Small intestine (tissue), 7 donors: ENCODE measurements at regions not wholly inside any gene's neighbourhood (a gene's known extent, or its start where the extent isn't known, plus 50 kb on each side); places are given as distances from the start of the nearest gene placed in this dataset.
A peak's percentile ranks its signal among the peaks of the same experiment; 100 is the strongest.

Experiments used
- DNase-seq, 2 donors: peaks; one replicate each; pipeline versions ENCODE4 v3.0.0 to v3.0.0-alpha.2; 2013
- FAIRE-seq: peaks from 2 replicates; lab custom pipeline; 2012; peaks lifted over from hg19 to GRCh38; lab: Jason Lieb, UNC
- H3K27ac ChIP-seq, 3 donors: one replicate each; pipeline ENCODE4 v1.5.1; 2013; ENCODE audit warnings: low read length in 2 of 3, mild to moderate bottlenecking in 2 of 3, control low read depth in 1 of 3, inconsistent platforms in 1 of 3, low read depth in 1 of 3, moderate library complexity in 1 of 3
- H3K27me3 ChIP-seq, 3 donors: one replicate each; pipeline ENCODE4 v1.6.1; 2013; ENCODE audit warnings: low read length in 3 of 3, inconsistent platforms in 1 of 3; ENCODE audit not compliant: control insufficient read depth in 3 of 3, insufficient read depth in 3 of 3
- H3K36me3 ChIP-seq, 3 donors: one replicate each; pipeline ENCODE4 v1.6.1; 2013; ENCODE audit warnings: low read length in 3 of 3, inconsistent platforms in 1 of 3, low read depth in 1 of 3, mild to moderate bottlenecking in 1 of 3, moderate library complexity in 1 of 3; ENCODE audit not compliant: control insufficient read depth in 3 of 3, insufficient read depth in 2 of 3
- H3K4me1 ChIP-seq, 3 donors: one replicate each; pipeline ENCODE4 v1.6.1; 2013; ENCODE audit warnings: low read length in 2 of 3, inconsistent platforms in 1 of 3, low read depth in 1 of 3, mild to moderate bottlenecking in 1 of 3, moderate library complexity in 1 of 3; ENCODE audit not compliant: control insufficient read depth in 3 of 3, insufficient read depth in 2 of 3
- H3K4me3 ChIP-seq, 3 donors: one replicate each; pipeline ENCODE4 v1.5.1; 2013; ENCODE audit warnings: low read length in 3 of 3, control low read depth in 1 of 3, inconsistent platforms in 1 of 3, low read depth in 1 of 3, mild to moderate bottlenecking in 1 of 3, moderate library complexity in 1 of 3
- H3K9me3 ChIP-seq, 2 donors: one replicate each; pipeline ENCODE4 v1.6.1; 2013; ENCODE audit warnings: low read depth in 1 of 2, low read length in 1 of 2; ENCODE audit not compliant: control insufficient read depth in 2 of 2, insufficient read depth in 1 of 2
- WGBS, 3 donors: extraction: QIAGEN DNeasy Blood & Tissue Kit; methylation state at CpG; one replicate each; pipeline ENCODE4 v1.1.7; 2013; 5-methylcytosine and 5-hydroxymethylcytosine counted together
- donor health status: healthy with polysubstance abuse.
- donor health status: control.
- donor health status: control.
- donor health status: Bipolar disorder and iron deficiency.
- donor health status: healthy.

DNA sequence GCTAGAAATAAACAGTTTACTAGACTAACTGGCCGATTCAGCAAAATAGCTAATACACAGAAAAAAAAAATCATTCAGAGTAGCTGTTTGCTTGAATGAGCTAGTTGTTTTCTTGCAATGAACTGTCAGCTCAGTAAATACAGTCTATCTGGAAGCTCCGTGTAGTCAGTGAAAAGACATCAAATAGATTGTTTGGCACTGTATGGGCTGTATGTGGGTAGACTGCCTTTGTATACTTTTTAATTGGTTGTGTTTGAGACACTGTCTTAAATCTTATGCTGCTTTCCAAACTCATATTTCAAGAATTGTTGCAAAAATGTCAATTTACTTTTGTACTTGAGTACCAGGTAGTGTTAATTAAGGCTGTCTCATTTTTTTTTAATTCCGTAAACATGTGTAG lies 61.6 kb upstream of the GPR174 start:
- FAIRE-seq = no peak
- H3K27me3 ChIP-seq = no peaks in the 10 kb centered on the region
- 40 to 48% (median 46%) methylated on average over 3 of the region's 3 CpGs for WGBS, 3 donors

DNA sequence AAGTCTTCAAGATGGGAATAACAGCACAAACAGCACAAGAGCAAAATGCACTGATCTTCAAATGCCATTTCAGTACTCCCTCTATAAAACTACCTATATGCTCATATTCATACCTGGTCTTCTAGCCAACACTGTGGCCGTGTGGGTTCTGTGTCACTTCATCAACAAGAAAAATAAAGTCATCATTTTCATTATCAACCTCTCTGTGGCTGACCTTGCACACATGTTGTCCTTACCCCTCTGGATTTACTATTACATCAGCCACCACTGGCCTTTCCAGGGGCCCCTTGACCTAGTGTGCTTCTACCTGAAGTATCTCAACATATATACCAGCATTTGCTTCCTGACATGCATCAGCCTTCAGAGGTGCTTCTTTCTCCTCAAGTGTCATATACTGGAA lies 59.6 kb upstream of the GPR174 start:
- peak overlapping the region in 1 of 3 donors; percentile 11 for H3K27ac ChIP-seq
- no peak overlapping the region for H3K4me3 ChIP-seq
- DNase-seq = no peak
- no peaks in the 10 kb centered on the region for H3K27me3 ChIP-seq
- 45 to 89% (median 55%) methylated on average over 1 of the region's 1 CpG for WGBS, 3 donors
- H3K36me3 ChIP-seq = no peaks in the 10 kb centered on the region
- no peaks in the 10 kb centered on the region for H3K9me3 ChIP-seq
- no peak for FAIRE-seq
- no peaks in the 10 kb centered on the region for H3K4me1 ChIP-seq

More for the DNA sequence above, 61.6 kb upstream of the GPR174 start:
- Histone ChIP-seq H3K4me1 (no peaks in the 10 kb centered on the region), H3K9me3 (no peaks in the 10 kb centered on the region), H3K27ac (no peak overlapping the region), H3K4me3 (no peak overlapping the region), H3K36me3 (no peaks in the 10 kb centered on the region)
- no peak for DNase-seq

DNA sequence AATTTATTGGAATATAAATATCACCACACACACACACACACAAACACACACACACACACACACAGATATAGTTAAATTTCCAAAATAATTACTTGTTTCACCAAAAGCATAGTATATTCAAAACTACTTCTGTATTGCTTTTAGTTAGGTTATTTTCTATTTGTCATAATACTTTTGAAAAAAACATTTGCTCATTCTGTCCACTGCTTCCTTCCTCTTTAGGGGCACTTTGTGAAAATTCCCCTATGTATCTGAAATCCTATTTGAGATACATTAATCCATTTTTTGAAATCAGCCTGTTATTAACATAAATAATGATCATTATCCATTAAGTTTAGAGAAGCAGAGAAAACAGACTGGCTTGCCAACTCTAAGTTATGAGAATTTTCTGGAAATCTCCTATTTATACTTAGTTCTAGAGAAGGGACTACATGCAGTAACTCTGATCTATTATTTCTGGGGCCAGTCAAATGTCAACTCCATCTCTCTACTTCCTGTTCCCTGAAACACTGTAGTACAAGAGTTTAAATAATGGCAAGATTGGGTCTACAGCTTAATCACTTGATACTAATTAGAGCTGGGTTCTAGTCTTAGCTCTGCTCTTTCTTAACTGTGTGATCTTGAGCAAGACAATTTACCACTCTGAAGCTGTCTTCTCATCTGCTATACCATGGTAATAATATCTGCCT lies 54.4 kb upstream of the GPR174 start:
- DNase-seq (no peak), FAIRE-seq (no peak)
- Histone ChIP-seq H3K4me1 (no peaks in the 10 kb centered on the region), H3K9me3 (no peaks in the 10 kb centered on the region), H3K27me3 (no peaks in the 10 kb centered on the region), H3K36me3 (no peaks in the 10 kb centered on the region), H3K27ac (no peak overlapping the region), H3K4me3 (no peak overlapping the region)

DNA sequence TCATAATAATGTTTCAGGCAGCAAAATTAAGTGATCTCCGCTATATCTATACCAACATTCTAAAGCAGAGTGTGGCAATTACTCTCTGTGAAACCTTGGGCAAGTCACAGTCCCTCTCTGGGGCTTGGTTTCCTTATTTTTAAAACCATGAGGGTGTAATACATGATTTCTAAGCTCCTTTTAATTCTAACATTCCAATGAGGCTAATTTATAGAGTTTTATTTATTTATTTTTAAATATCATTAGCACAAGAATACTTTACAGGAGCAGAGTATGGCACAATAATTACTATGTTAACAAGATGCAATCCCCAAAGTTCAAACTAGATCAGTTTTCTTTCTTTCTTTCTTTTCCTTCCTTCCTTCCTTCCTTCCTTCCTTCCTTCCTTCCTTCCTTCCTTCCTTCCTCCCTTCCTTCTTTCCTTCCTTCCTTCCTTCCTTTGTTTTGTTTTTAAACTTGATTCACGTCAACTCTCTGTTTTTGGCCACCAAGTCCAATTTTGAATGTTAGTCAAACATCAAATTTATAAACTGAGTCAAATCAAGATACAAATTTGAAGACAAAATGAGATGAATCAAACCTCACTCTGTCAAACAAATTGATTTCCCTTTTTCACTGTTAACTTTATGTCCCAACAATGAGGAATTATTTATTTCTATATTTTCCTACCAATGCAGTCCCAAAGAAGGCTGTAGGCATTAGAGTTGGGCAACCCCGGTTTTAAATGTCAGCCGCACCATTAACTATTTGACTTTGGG lies 50.2 kb upstream of the GPR174 start:
- FAIRE-seq (no peak), DNase-seq (no peak)
- Histone ChIP-seq H3K9me3 (no peaks in the 10 kb centered on the region), H3K27ac (peak overlapping the region in 1 of 3 donors; percentile 11), H3K36me3 (no peaks in the 10 kb centered on the region), H3K4me3 (no peak overlapping the region), H3K27me3 (no peaks in the 10 kb centered on the region), H3K4me1 (no peaks in the 10 kb centered on the region)
- WGBS, 3 donors = 71 to 87% (median 83%) methylated on average over 4 of the region's 4 CpGs
